ENCODE measurements at regions not wholly inside any gene's neighbourhood (a gene's known extent, or its start where the extent isn't known, plus 50 kb on each side); places are given as distances from the start of the nearest gene placed in this dataset.

DNA sequence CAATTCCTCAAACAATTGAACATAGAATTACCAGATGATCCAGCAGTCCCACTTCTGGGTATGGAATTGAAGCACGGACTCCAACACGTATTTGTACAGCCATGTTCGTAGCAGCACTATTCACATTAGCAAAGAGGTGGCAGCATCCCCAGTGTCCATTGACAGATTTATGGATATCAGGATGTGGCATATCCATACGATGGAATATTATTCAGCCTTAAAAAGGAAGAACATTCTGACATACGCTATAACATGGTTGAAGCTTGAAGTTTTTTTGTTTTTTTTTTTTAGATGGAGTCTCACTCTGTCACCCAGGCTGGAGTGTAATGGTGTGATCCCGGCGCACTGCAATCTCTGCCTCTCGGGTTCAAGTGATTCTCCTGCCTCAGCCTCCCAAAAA, 220.6 kb downstream of the ZIC5 start:
- TF ChIP-seq, protein P1, sequence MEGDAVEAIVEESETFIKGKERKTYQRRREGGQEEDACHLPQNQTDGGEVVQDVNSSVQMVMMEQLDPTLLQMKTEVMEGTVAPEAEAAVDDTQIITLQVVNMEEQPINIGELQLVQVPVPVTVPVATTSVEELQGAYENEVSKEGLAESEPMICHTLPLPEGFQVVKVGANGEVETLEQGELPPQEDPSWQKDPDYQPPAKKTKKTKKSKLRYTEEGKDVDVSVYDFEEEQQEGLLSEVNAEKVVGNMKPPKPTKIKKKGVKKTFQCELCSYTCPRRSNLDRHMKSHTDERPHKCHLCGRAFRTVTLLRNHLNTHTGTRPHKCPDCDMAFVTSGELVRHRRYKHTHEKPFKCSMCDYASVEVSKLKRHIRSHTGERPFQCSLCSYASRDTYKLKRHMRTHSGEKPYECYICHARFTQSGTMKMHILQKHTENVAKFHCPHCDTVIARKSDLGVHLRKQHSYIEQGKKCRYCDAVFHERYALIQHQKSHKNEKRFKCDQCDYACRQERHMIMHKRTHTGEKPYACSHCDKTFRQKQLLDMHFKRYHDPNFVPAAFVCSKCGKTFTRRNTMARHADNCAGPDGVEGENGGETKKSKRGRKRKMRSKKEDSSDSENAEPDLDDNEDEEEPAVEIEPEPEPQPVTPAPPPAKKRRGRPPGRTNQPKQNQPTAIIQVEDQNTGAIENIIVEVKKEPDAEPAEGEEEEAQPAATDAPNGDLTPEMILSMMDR (IDR thresholded peaks at IDR 0.05; ENCODE audit: low read depth, low read length, poor library complexity, severe bottlenecking), result no peak
- TF ChIP-seq EZH2phosphoT487 (IDR thresholded peaks at IDR 0.05; ENCODE audit: borderline replicate concordance, low read length), result no peak
